ENCODE measurements at regions not wholly inside any gene's neighbourhood (a gene's known extent, or its start where the extent isn't known, plus 50 kb on each side); places are given as distances from the start of the nearest gene placed in this dataset.

GRCh38 chr7:114842551-114843065 lies 79.3 kb upstream of the MDFIC start:
- TF ChIP-seq, protein P1, sequence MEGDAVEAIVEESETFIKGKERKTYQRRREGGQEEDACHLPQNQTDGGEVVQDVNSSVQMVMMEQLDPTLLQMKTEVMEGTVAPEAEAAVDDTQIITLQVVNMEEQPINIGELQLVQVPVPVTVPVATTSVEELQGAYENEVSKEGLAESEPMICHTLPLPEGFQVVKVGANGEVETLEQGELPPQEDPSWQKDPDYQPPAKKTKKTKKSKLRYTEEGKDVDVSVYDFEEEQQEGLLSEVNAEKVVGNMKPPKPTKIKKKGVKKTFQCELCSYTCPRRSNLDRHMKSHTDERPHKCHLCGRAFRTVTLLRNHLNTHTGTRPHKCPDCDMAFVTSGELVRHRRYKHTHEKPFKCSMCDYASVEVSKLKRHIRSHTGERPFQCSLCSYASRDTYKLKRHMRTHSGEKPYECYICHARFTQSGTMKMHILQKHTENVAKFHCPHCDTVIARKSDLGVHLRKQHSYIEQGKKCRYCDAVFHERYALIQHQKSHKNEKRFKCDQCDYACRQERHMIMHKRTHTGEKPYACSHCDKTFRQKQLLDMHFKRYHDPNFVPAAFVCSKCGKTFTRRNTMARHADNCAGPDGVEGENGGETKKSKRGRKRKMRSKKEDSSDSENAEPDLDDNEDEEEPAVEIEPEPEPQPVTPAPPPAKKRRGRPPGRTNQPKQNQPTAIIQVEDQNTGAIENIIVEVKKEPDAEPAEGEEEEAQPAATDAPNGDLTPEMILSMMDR (conservative IDR thresholded peaks at IDR 0.05; ENCODE audit: low read depth): no peak
- POLR2A ChIA-PET (ENCODE audit: low non-redundant PET): no interaction called here

DNA sequence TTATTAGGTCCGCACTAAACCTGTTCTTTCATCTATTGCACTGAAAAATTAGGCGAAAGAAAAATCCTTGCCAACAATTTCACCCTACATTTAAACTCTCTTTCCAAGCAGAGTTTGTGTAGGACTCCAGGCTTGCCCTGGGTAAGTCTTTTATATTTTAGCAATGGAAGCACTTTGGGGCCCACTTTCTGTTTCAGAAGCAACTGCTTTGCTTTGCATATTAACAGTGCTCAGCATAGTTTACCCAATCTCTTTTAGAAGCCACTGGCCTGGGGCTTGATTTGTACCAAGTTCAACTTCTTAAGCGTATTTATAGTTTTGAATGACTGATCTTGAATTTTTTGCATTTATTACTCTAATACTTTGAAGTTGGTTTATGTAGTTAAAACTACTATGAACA lies 78.8 kb upstream of the MDFIC start:
- ChIA-PET CTCF (interaction anchor here (0.5 kb wide), 1 partner anchor 155 kb away, joined by 3 read pairs; no protein-coding TSS in a partner anchor), POLR2A (ENCODE audit: low non-redundant PET) (no interaction called here)
- TF ChIP-seq, protein P1 (conservative IDR thresholded peaks at IDR 0.05; ENCODE audit: low read depth): no peak
- no peak overlapping the region for H3K27ac ChIP-seq
- no peak for DNase-seq (ENCODE audit: low spot score)

More at GRCh38 chr7:114842551-114843065, 79.3 kb upstream of the MDFIC start:
- no peak for DNase-seq (ENCODE audit: low spot score)
- no peak overlapping the region for H3K27ac ChIP-seq
- CTCF ChIA-PET: interaction anchor here (0.6 kb wide), 4 partner anchors 34 to 822 kb away, joined by 3 to 5 read pairs (median 4); no protein-coding TSS in a partner anchor

- ChIA-PET CTCF (no interaction called here), POLR2A (ENCODE audit: low non-redundant PET) (no interaction called here)
Measured at GRCh38 chr7:114851406-114852061, 70.4 kb upstream of the MDFIC start.

DNA sequence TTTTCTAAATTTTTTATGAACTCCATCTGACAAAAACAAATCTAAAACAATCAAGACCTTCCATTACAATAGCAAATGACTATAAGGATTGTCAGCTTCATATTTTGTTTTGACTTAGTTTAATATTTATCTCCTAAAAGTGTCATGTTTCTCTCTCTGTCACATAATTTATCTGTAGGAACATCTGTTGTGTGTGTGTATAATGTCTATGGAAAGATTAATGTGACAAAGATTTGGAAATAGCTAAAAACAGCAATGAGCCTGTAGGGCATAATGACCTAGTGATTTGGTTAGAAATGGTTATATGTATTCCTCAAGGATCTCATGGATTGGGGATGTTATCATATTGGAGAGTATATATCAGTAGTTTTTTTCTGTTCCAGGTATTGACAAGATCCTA lies 69.6 kb upstream of the MDFIC start:
- CTCF ChIA-PET: interaction anchor here (1.5 kb wide), 1 partner anchor 13 kb away, joined by 3 read pairs; no protein-coding TSS in a partner anchor
- TF ChIP-seq, protein P1 (conservative IDR thresholded peaks at IDR 0.05; ENCODE audit: low read depth): no peak
- no peak overlapping the region for H3K27ac ChIP-seq
- POLR2A ChIA-PET (ENCODE audit: low non-redundant PET): no interaction called here
- no peak for DNase-seq (ENCODE audit: low spot score)

More at GRCh38 chr7:114851406-114852061, 70.4 kb upstream of the MDFIC start:
- TF ChIP-seq, protein P1 (conservative IDR thresholded peaks at IDR 0.05; ENCODE audit: low read depth): no peak
- no peak overlapping the region for H3K27ac ChIP-seq
- no peak for DNase-seq (ENCODE audit: low spot score)

GRCh38 chr7:114853189-114853588 lies 68.7 kb upstream of the MDFIC start:
- ChIA-PET POLR2A (ENCODE audit: low non-redundant PET) (no interaction called here), CTCF (interaction anchor here (1.5 kb wide), 1 partner anchor 12 kb away, joined by 3 read pairs; no protein-coding TSS in a partner anchor)
- no peak for DNase-seq (ENCODE audit: low spot score)
- TF ChIP-seq, protein P1 (conservative IDR thresholded peaks at IDR 0.05; ENCODE audit: low read depth): no peak
- H3K27ac ChIP-seq: no peak overlapping the region

DNA sequence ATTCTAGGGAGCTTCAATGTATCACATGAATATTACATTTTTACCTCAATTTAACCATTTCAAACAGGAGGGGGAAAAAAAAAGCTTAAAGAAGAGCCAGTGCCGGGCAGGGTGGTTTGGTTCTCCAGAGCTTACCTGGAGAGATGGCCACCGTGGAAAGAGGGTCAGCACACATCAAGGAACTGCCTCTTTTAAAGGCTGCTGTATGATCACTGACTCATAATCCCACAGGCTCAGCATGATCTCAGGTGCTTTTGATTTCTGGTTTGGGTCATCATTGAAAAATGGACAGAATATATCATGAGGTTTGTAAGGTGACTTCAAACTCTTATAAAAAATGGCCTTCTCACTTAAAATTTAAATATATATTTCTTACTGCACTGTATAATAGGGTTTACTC lies 67.5 kb upstream of the MDFIC start:
- H3K27ac ChIP-seq: no peak overlapping the region
- no peak for DNase-seq (ENCODE audit: low spot score)
- POLR2A ChIA-PET (ENCODE audit: low non-redundant PET): no interaction called here
- CTCF ChIA-PET: interaction anchor here (0.6 kb wide), 1 partner anchor 214 kb away, joined by 3 read pairs; no protein-coding TSS in a partner anchor
- TF ChIP-seq, protein P1 (conservative IDR thresholded peaks at IDR 0.05; ENCODE audit: low read depth): no peak

All from RWPE1 (cell line).